ENCODE measurements at regions not wholly inside any gene's neighbourhood (a gene's known extent, or its start where the extent isn't known, plus 50 kb on each side); places are given as distances from the start of the nearest gene placed in this dataset.
"Not testable (repeated sequence)": the region's sequence is repeated elsewhere in the genome, so short reads cannot be mapped to it uniquely, and the experiment has no call there.

- Histone ChIP-seq H3K9me3 (no peaks in the 10 kb centered on the region), H3K36me3 (no peaks in the 10 kb centered on the region), H3K4me1 (no peaks in the 10 kb centered on the region), H3K27ac (no peak overlapping the region), H3K27me3 (no peaks in the 10 kb centered on the region), H3K4me3 (no peak overlapping the region)
- ATAC-seq (ENCODE audit: low FRiP score in 2 of 2) (no peak), DNase-seq (no peak)
- 30 to 31% methylated on average over 2 of the region's 2 CpGs for WGBS, 2 donors
- TF ChIP-seq EP300 (IDR thresholded peaks at IDR 0.05), result no peak
- no peak for TF ChIP-seq POLR2A (IDR thresholded peaks at IDR 0.05)
- no peak for TF ChIP-seq POLR2AphosphoS5 (IDR thresholded peaks at IDR 0.05)
- TF ChIP-seq CTCF (IDR thresholded peaks at IDR 0.05), result no peak
Measured at GRCh38 chr6:54533567-54533966, 225.3 kb downstream of the TINAG start.

GRCh38 chr6:54535568-54535967 lies 227.3 kb downstream of the TINAG start:
- DNase-seq (no peak), ATAC-seq (ENCODE audit: low FRiP score in 2 of 2) (no peak)
- no peaks in the 10 kb centered on the region for H3K9me3 ChIP-seq
- no peaks in the 10 kb centered on the region for H3K4me1 ChIP-seq
- H3K27ac ChIP-seq, result no peak overlapping the region
- H3K27me3 ChIP-seq, result no peaks in the 10 kb centered on the region
- no peak overlapping the region for H3K4me3 ChIP-seq
- 54 to 57% methylated on average over 1 of the region's 1 CpG for WGBS, 2 donors
- H3K36me3 ChIP-seq, result no peaks in the 10 kb centered on the region
- TF ChIP-seq POLR2AphosphoS5 (IDR thresholded peaks at IDR 0.05), result no peak
- TF ChIP-seq CTCF (IDR thresholded peaks at IDR 0.05), result no peak
- no peak for TF ChIP-seq EP300 (IDR thresholded peaks at IDR 0.05)
- no peak for TF ChIP-seq POLR2A (IDR thresholded peaks at IDR 0.05)

- H3K4me1 ChIP-seq, result no peaks in the 10 kb centered on the region
- no peak for DNase-seq
- WGBS, 2 donors, result 74 to 78% methylated on average over 1 of the region's 1 CpG
- no peaks in the 10 kb centered on the region for H3K36me3 ChIP-seq
- H3K27me3 ChIP-seq, result no peaks in the 10 kb centered on the region
- no peak overlapping the region for H3K27ac ChIP-seq
- TF ChIP-seq CTCF (IDR thresholded peaks at IDR 0.05) (no peak), POLR2AphosphoS5 (IDR thresholded peaks at IDR 0.05) (no peak), POLR2A (IDR thresholded peaks at IDR 0.05) (no peak), EP300 (IDR thresholded peaks at IDR 0.05) (no peak)
- ATAC-seq (ENCODE audit: low FRiP score in 2 of 2), result no peak
- H3K4me3 ChIP-seq, result no peak overlapping the region
- H3K9me3 ChIP-seq, result no peaks in the 10 kb centered on the region
Measured at GRCh38 chr6:54541541-54541940, 233.3 kb downstream of the TINAG start.

GRCh38 chr6:54559136-54559535 lies 250.9 kb downstream of the TINAG start:
- ATAC-seq (ENCODE audit: low FRiP score in 2 of 2) (no peak), DNase-seq (no peak)
- Histone ChIP-seq H3K27me3 (no peaks in the 10 kb centered on the region), H3K4me1 (no peaks in the 10 kb centered on the region), H3K4me3 (no peak overlapping the region), H3K9me3 (peaks cover 0 to 11% (median 5%) of the 10 kb centered on the region in 4 donors), H3K27ac (no peak overlapping the region), H3K36me3 (no peaks in the 10 kb centered on the region)
- WGBS, 2 donors, result 75 to 80% methylated on average over 4 of the region's 4 CpGs
- no peak for TF ChIP-seq POLR2A (IDR thresholded peaks at IDR 0.05)
- no peak for TF ChIP-seq EP300 (IDR thresholded peaks at IDR 0.05)
- TF ChIP-seq CTCF (IDR thresholded peaks at IDR 0.05), result no peak
- TF ChIP-seq POLR2AphosphoS5 (IDR thresholded peaks at IDR 0.05), result no peak

GRCh38 chr6:54564188-54564587 lies 255.9 kb downstream of the TINAG start:
- H3K36me3 ChIP-seq; H3K27ac ChIP-seq; DNase-seq; H3K4me1 ChIP-seq; ATAC-seq (ENCODE audit: low FRiP score in 2 of 2); H3K27me3 ChIP-seq; H3K4me3 ChIP-seq: not testable (repeated sequence)
- peaks cover 0 to 16% (median 5%) of the 10 kb centered on the region in 4 donors for H3K9me3 ChIP-seq
- 85 to 100% methylated on average over 2 of the region's 2 CpGs for WGBS, 2 donors

All from upper lobe of left lung (tissue), 6 donors.